Activated naive CD8-positive, alpha-beta T cell treated with anti-CD3 and anti-CD28 coated beads, Interleukin-2, amount 10 ng/mL, durations not matched to agents 7 days and 5 days (primary cell): ENCODE measurements at regions not wholly inside any gene's neighbourhood (a gene's known extent, or its start where the extent isn't known, plus 50 kb on each side); places are given as distances from the start of the nearest gene placed in this dataset.

Experiments
- ATAC-seq: fragments of 150-1000 bp; cut with Tn5 transposase; one replicate; pipeline ENCODE4 v1.10.0; 2021; ENCODE audit warnings: low read depth, moderate library complexity
- POLR2A ChIA-PET: fragments of 350-600 bp; sonication (Branson Sonifier 250); formaldehyde crosslinking; loops from one replicate; lab custom pipeline; 2021; ENCODE audit warnings: antibody characterized with exemption; lab: Charles Lee
- DNase-seq: peaks from one replicate; pipeline ENCODE4 v3.0.0; 2021
- H3K27ac Mint-ChIP-seq: one replicate; pipeline ENCODE4 v1.8.0; 2022; ENCODE audit warnings: mild to moderate bottlenecking, mixed read lengths
- H3K27me3 Mint-ChIP-seq: one replicate; pipeline ENCODE4 v1.8.0; 2022; ENCODE audit warnings: mild to moderate bottlenecking, moderate library complexity, mixed read lengths
- H3K36me3 Mint-ChIP-seq: one replicate; pipeline ENCODE4 v1.8.0; 2021; ENCODE audit warnings: mild to moderate bottlenecking, mixed read lengths
- H3K4me1 Mint-ChIP-seq: one replicate; pipeline ENCODE4 v1.8.0; 2021; ENCODE audit warnings: mixed read lengths
- H3K4me3 Mint-ChIP-seq: one replicate; pipeline ENCODE4 v1.8.0; 2022; ENCODE audit warnings: mild to moderate bottlenecking, moderate library complexity, mixed read lengths
- H3K9me3 Mint-ChIP-seq: one replicate; pipeline ENCODE4 v1.8.0; 2021; ENCODE audit warnings: mixed read lengths

- ATAC-seq = no peak
- no peak for DNase-seq
- Mint-ChIP-seq H3K27ac (no peak overlapping the region), H3K4me3 (no peak overlapping the region), H3K36me3 (no peaks in the 10 kb centered on the region), H3K9me3 (peaks cover 3% of the 10 kb centered on the region), H3K27me3 (no peaks in the 10 kb centered on the region), H3K4me1 (no peaks in the 10 kb centered on the region)
- POLR2A ChIA-PET = no interaction called here
These were observed 1225.8 kb upstream of the PRMT6 start for GRCh38 chr1:105830571-105831146.

DNA sequence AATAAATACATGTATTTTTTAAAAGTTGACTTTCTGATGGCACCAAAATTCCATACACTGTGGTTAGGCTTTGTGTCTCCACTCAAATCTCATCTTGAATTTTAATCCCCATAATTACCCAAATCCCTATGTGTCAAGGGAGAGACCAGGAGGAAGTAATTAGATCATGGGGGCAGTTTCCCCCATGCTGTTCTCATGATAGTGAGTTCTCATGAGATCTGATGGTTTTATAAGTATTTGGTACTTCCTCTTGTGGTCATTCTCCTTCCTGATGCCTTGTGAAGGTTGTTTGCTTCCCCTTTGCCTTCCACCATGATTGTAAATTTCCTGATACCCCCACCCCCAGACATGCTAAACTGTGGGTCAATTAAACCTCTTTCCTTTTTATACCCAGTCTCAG lies 1218.4 kb upstream of the PRMT6 start:
- Mint-ChIP-seq H3K27ac (no peak overlapping the region), H3K9me3 (peaks cover 3% of the 10 kb centered on the region), H3K4me1 (no peaks in the 10 kb centered on the region), H3K27me3 (no peaks in the 10 kb centered on the region), H3K4me3 (no peak overlapping the region), H3K36me3 (no peaks in the 10 kb centered on the region)
- DNase-seq = no peak
- POLR2A ChIA-PET = no interaction called here
- no peak for ATAC-seq

GRCh38 chr1:105865546-105865945 lies 1190.9 kb upstream of the PRMT6 start:
- peaks cover 4% of the 10 kb centered on the region for H3K9me3 Mint-ChIP-seq
- H3K4me1 Mint-ChIP-seq = no peaks in the 10 kb centered on the region
- no peak overlapping the region for H3K27ac Mint-ChIP-seq
- no peak overlapping the region for H3K4me3 Mint-ChIP-seq
- ATAC-seq (no peak), DNase-seq (no peak)
- no peaks in the 10 kb centered on the region for H3K36me3 Mint-ChIP-seq
- no peaks in the 10 kb centered on the region for H3K27me3 Mint-ChIP-seq
- POLR2A ChIA-PET = no interaction called here

- H3K4me3 Mint-ChIP-seq = no peak overlapping the region
- POLR2A ChIA-PET = no interaction called here
These were observed 1183.7 kb upstream of the PRMT6 start for GRCh38 chr1:105872817-105873216.

DNA sequence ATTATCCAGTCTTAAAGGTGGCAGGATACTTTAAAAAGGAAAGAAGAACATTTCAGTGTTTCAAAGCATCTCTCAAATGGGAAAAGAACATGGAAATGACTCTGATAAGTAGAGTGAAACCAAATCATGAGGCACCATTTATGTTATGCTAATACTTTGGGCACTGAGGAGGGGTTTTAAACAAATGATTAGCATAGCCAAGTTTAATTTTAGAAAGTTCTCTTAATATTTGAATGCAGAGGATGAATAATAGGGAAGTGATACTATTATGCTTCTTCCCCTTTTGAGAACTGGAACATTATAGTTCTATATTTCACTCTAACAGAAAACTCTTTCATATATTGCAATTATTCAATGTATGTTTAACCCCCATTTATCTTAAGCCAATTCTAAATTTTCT lies 1181.9 kb upstream of the PRMT6 start:
- Mint-ChIP-seq H3K27me3 (no peaks in the 10 kb centered on the region), H3K27ac (no peak overlapping the region), H3K4me3 (no peak overlapping the region), H3K9me3 (peaks cover 6% of the 10 kb centered on the region), H3K4me1 (no peaks in the 10 kb centered on the region), H3K36me3 (no peaks in the 10 kb centered on the region)
- ATAC-seq (no peak), DNase-seq (no peak)
- POLR2A ChIA-PET = no interaction called here

More at GRCh38 chr1:105872817-105873216, 1183.7 kb upstream of the PRMT6 start:
- Mint-ChIP-seq H3K9me3 (peaks cover 2% of the 10 kb centered on the region), H3K27ac (no peak overlapping the region), H3K36me3 (no peaks in the 10 kb centered on the region), H3K4me1 (no peaks in the 10 kb centered on the region), H3K27me3 (no peaks in the 10 kb centered on the region)
- DNase-seq (no peak), ATAC-seq (no peak)

DNA sequence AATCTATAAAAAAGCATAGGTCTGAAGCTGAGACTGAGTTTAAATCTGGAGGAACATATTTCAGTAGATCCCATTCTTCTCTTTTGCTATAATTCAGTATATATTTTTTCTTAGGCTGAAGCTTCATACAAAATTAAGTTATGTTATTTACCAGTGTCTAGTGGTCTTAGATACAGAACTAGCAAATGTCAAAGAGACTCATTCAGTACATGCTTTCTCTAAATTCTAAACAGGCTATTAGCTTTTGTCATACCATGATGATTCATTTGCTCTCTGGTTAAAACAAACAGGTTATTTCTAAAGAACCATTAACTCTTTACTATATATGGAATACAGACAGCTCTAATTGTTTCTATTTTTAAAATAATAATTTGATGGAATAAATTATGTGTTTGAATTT lies 1170.2 kb upstream of the PRMT6 start:
- H3K36me3 Mint-ChIP-seq = no peaks in the 10 kb centered on the region
- POLR2A ChIA-PET = no interaction called here
- H3K27ac Mint-ChIP-seq = no peak overlapping the region
- ATAC-seq (no peak), DNase-seq (no peak)
- no peaks in the 10 kb centered on the region for H3K27me3 Mint-ChIP-seq
- H3K4me3 Mint-ChIP-seq = no peak overlapping the region
- H3K9me3 Mint-ChIP-seq = peaks cover 2% of the 10 kb centered on the region
- H3K4me1 Mint-ChIP-seq = no peaks in the 10 kb centered on the region

GRCh38 chr1:105891308-105891707 lies 1165.2 kb upstream of the PRMT6 start:
- no peak for ATAC-seq
- Mint-ChIP-seq H3K9me3 (peaks cover 7% of the 10 kb centered on the region), H3K4me3 (no peak overlapping the region)

DNA sequence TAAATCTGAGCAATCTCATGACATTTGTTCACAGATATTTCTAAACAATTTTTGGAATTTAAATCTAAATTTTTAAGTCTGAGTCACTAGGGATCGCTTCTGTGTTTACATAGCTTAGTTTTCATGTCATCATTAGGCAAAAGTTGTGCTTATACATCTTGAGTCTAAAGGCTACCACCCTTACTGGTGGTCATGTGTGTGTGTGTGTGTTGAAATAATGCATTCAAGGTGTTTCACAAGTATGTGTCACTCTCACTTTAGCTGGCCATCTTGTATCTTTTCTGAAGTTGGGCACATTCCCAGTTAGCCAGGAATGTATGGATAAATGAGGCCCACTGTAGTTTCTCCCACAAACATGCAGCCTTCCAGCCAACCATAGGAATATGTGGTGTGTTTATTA lies 1162.5 kb upstream of the PRMT6 start:
- Mint-ChIP-seq H3K27ac (no peak overlapping the region), H3K4me1 (no peaks in the 10 kb centered on the region), H3K9me3 (peaks cover 8% of the 10 kb centered on the region), H3K4me3 (no peak overlapping the region), H3K27me3 (no peaks in the 10 kb centered on the region), H3K36me3 (no peaks in the 10 kb centered on the region)
- no peak for DNase-seq
- ATAC-seq = no peak
- POLR2A ChIA-PET = no interaction called here

More at GRCh38 chr1:105891308-105891707, 1165.2 kb upstream of the PRMT6 start:
- Mint-ChIP-seq H3K27me3 (no peaks in the 10 kb centered on the region), H3K27ac (no peak overlapping the region), H3K36me3 (no peaks in the 10 kb centered on the region), H3K4me1 (no peaks in the 10 kb centered on the region)
- no peak for DNase-seq
- POLR2A ChIA-PET = no interaction called here

DNA sequence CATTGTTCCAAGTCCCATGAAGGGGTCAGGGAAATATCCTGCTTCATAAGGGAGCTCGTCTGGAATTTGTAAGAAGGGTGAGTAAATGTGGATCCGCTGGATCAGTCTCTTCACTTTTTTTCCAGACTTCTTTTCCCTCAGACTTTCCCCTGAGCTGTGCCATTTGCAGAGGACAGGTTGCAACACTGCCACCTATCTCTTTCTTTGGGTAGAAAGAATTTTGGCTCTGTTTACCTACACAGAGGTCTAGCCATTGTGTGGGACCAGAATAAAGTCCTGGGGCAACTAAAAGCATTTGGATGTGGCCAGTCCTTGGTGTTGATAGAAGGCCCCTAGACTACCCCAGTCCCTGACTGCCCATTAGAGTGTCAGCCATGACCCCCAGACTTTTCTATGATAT lies 1146.7 kb upstream of the PRMT6 start:
- Mint-ChIP-seq H3K4me1 (no peaks in the 10 kb centered on the region), H3K27me3 (no peaks in the 10 kb centered on the region), H3K9me3 (peaks cover 2% of the 10 kb centered on the region), H3K4me3 (no peak overlapping the region), H3K36me3 (no peaks in the 10 kb centered on the region), H3K27ac (no peak overlapping the region)
- POLR2A ChIA-PET = no interaction called here
- no peak for DNase-seq
- no peak for ATAC-seq

- POLR2A ChIA-PET = no interaction called here
- peaks cover 2% of the 10 kb centered on the region for H3K9me3 Mint-ChIP-seq
- no peak overlapping the region for H3K4me3 Mint-ChIP-seq
- H3K27me3 Mint-ChIP-seq = no peaks in the 10 kb centered on the region
- H3K27ac Mint-ChIP-seq = no peak overlapping the region
- H3K4me1 Mint-ChIP-seq = no peaks in the 10 kb centered on the region
- DNase-seq = no peak
- no peak for ATAC-seq
- H3K36me3 Mint-ChIP-seq = no peaks in the 10 kb centered on the region
These were observed 1142.1 kb upstream of the PRMT6 start for GRCh38 chr1:105914403-105914802.

GRCh38 chr1:105934806-105935205 lies 1121.7 kb upstream of the PRMT6 start:
- ATAC-seq (no peak), DNase-seq (no peak)
- no peaks in the 10 kb centered on the region for H3K4me1 Mint-ChIP-seq
- no peak overlapping the region for H3K27ac Mint-ChIP-seq
- no peak overlapping the region for H3K4me3 Mint-ChIP-seq
- POLR2A ChIA-PET = no interaction called here
- peaks cover 11% of the 10 kb centered on the region for H3K9me3 Mint-ChIP-seq
- H3K36me3 Mint-ChIP-seq = no peaks in the 10 kb centered on the region
- H3K27me3 Mint-ChIP-seq = no peaks in the 10 kb centered on the region

GRCh38 chr1:105964879-105965278 lies 1091.6 kb upstream of the PRMT6 start:
- Mint-ChIP-seq H3K27me3 (no peaks in the 10 kb centered on the region), H3K36me3 (no peaks in the 10 kb centered on the region), H3K4me3 (no peak overlapping the region), H3K4me1 (no peaks in the 10 kb centered on the region), H3K9me3 (peaks cover 6% of the 10 kb centered on the region), H3K27ac (no peak overlapping the region)
- DNase-seq (no peak), ATAC-seq (no peak)
- POLR2A ChIA-PET = no interaction called here

DNA sequence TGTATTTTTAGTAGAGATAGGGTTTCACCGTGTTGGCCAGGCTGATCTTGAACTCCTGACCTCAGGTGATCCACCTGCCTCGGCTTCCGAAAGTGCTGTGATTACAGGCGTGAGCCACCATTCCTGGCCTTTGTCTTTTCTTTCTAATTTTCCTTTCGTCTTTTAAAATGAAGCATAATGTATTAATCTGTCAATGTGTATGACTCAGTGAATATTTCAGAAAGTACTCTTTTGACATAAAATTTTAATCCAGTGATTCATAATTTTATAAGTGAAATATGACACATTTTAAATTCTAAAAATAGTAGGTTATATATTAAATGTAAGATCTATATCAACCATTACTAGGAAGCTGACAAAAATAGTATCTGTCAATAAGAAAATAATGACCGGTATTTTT lies 1059.0 kb upstream of the PRMT6 start:
- Mint-ChIP-seq H3K4me3 (no peak overlapping the region), H3K36me3 (no peaks in the 10 kb centered on the region), H3K27me3 (no peaks in the 10 kb centered on the region), H3K9me3 (peaks cover 3% of the 10 kb centered on the region), H3K27ac (no peak overlapping the region), H3K4me1 (no peaks in the 10 kb centered on the region)
- POLR2A ChIA-PET = no interaction called here
- ATAC-seq (no peak), DNase-seq (no peak)

GRCh38 chr1:106022312-106022902 lies 1034.1 kb upstream of the PRMT6 start:
- H3K27me3 Mint-ChIP-seq = no peaks in the 10 kb centered on the region
- DNase-seq (no peak), ATAC-seq (no peak)
- POLR2A ChIA-PET = no interaction called here
- H3K9me3 Mint-ChIP-seq = no peaks in the 10 kb centered on the region
- no peak overlapping the region for H3K4me3 Mint-ChIP-seq
- no peak overlapping the region for H3K27ac Mint-ChIP-seq
- H3K4me1 Mint-ChIP-seq = no peaks in the 10 kb centered on the region
- H3K36me3 Mint-ChIP-seq = no peaks in the 10 kb centered on the region
